Fibroblast of the aortic adventitia (primary cell): ENCODE measurements at regions not wholly inside any gene's neighbourhood (a gene's known extent, or its start where the extent isn't known, plus 50 kb on each side); places are given as distances from the start of the nearest gene placed in this dataset.

Source experiments
- DNase-seq: peaks from one replicate; pipeline ENCODE4 v3.0.0-alpha.2; 2010; ENCODE audit warnings: low read depth
- H3K4me3 ChIP-seq: 2 replicates; pipeline ENCODE4 v1.5.1; 2011; ENCODE audit warnings: low read depth, mild to moderate bottlenecking, control low read depth, low read length, moderate library complexity
- TF ChIP-seq, protein P1 (sequence below): IDR thresholded peaks from 2 replicates; pipeline ENCODE4 v1.5.1; 2011; ENCODE audit warnings: mild to moderate bottlenecking, low read length, control low read depth, inconsistent platforms; ENCODE audit not compliant: insufficient read depth

DNA sequence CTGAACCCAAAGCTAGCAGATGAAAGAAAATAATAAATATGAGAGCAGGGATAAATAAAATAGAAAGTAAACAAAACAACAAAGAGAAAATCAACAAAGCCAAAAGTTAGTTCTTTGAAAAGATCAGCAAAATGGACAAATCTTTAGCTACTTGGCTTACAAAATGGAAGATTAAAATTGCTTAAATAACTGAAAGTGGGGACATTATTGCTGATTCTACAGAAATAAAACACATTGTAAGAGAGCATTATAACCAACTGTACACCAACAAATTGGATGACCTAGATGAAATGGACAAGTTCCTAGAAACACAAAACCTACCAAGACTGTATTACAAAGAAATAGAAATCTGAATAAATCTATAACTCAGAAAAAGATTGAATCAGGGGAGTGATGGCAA lies 238.3 kb upstream of the C1orf87 start:
- H3K4me3 ChIP-seq = no peak overlapping the region
- DNase-seq = no peak
- TF ChIP-seq, protein P1, sequence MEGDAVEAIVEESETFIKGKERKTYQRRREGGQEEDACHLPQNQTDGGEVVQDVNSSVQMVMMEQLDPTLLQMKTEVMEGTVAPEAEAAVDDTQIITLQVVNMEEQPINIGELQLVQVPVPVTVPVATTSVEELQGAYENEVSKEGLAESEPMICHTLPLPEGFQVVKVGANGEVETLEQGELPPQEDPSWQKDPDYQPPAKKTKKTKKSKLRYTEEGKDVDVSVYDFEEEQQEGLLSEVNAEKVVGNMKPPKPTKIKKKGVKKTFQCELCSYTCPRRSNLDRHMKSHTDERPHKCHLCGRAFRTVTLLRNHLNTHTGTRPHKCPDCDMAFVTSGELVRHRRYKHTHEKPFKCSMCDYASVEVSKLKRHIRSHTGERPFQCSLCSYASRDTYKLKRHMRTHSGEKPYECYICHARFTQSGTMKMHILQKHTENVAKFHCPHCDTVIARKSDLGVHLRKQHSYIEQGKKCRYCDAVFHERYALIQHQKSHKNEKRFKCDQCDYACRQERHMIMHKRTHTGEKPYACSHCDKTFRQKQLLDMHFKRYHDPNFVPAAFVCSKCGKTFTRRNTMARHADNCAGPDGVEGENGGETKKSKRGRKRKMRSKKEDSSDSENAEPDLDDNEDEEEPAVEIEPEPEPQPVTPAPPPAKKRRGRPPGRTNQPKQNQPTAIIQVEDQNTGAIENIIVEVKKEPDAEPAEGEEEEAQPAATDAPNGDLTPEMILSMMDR = no peak

DNA sequence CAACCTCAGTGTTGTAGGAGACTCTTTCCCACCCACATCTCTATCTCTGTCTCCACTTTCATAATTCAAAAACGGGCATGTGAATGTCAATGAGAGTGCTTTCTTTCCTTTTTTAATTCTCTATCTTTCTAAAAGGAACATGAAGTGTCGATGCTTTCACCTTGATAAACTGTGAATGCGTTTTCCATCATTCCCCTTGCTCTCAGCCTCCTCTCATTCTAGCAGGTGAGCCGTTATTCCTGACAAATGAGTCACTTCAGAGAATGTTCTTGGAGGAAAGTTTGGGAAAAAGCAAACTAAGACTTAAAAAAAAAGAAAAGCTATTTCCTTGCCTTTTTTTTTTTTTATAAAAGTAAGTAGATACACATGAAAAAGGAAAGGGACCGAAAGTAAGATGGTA lies 226.0 kb upstream of the C1orf87 start:
- TF ChIP-seq, protein P1 = no peak
- no peak overlapping the region for H3K4me3 ChIP-seq
- no peak for DNase-seq

DNA sequence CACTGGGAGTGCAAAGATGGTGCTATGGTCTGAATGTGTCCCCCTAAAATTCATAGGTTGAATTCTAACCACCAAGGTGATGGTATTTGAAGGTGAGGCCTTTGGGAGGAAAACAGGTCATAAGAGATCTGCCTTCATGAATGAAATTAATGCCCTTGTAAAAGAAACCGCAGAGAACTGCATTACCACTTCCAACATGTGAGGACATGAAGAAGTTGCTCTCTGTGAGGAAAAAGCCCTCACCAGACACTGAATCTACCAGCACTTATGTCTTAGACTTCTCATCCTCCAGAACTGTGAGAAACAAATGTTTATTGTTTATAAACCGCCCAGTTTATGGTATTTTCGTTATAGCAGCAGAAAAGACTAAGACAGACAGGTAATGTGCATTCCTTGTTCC lies 224.7 kb upstream of the C1orf87 start:
- DNase-seq = no peak
- TF ChIP-seq, protein P1 = no peak
- no peak overlapping the region for H3K4me3 ChIP-seq

DNA sequence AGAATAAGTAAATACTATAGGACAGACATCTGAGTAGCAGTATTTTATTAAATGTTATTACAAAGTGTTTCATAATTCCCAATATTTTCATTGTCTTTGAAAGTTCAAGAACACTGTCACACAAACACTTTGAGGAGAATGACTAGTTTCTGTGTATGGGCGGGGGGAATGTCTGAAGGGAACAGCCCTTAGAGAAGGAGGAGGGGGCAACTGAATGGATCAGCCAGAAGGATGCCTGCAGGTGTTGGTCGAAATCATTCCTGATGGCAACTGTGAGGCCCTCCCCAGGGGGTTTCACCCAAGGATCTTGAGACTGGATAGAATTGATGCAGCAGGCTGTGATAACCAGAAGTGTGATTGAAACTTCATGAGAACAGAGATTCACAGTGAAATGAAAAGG lies 223.2 kb upstream of the C1orf87 start:
- TF ChIP-seq, protein P1 = no peak
- no peak overlapping the region for H3K4me3 ChIP-seq
- DNase-seq = no peak

DNA sequence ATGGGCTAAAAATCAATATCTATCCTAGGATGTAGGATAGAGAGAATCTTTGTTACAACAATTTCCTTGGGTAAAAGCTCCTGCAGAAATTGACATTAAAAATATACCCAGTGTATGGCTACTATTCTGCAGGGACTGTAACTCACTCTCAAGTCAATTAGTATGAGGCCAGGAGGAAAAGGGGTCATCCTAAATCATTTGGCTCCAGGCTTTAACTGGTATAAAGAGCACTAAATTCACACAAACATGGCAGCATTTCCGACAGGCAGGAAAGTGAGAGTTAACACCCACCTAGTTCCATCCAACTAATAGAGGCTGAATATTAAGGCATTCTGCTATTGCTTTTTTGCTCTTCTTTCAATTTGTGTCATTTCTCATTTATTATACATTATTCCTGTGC lies 218.6 kb upstream of the C1orf87 start:
- DNase-seq = no peak
- no peak overlapping the region for H3K4me3 ChIP-seq
- TF ChIP-seq, protein P1 = no peak

DNA sequence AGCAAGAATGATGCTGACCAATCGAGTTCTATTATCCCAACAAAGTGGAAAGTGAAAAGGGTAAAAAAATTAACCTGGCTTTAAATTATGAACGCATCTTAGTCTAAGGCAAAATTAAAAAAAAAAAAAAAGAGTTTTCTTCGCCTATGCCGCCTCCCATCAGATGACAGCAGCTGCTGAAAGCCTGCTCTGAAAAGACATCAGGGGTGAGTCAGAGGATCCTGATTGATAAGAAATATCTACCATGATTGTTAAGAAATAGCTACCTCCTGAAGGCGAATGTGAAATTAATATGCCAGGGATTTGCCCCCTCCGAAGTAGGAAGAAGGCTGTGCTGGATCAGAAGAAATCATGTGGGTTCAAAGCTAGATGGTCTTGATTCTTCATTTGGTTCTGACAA lies 216.8 kb upstream of the C1orf87 start:
- no peak for DNase-seq
- TF ChIP-seq, protein P1 = no peak
- H3K4me3 ChIP-seq = no peak overlapping the region

DNA sequence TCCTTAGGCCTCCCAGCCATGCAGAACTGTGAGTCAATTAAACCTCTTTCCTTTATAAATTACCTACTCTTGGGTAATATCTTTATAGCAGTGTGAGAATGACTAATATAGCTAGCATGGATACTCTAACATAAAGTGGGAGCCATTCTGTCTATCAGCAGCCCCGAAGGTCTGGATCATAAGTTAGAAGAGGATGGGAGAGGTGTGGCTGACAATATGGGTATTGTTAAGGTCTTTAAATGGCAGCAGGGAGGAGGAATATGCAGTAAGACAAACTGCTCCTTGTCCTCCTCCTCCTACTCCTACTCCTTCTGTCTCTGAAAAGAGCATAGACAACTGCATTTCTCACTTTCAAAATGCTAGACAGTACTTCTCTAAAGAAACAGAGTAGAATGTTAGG lies 214.0 kb upstream of the C1orf87 start:
- TF ChIP-seq, protein P1 = no peak
- DNase-seq = no peak
- H3K4me3 ChIP-seq = no peak overlapping the region
